ENCODE measurements at regions not wholly inside any gene's neighbourhood (a gene's known extent, or its start where the extent isn't known, plus 50 kb on each side); places are given as distances from the start of the nearest gene placed in this dataset.

- Histone ChIP-seq H2AFZ (ENCODE audit: low read depth, low read length, severe bottlenecking) (no peak overlapping the region), H3K79me2 (ENCODE audit: insufficient read depth, low read length) (no peaks in the 10 kb centered on the region), H3K9me2 (replicated peaks; ENCODE audit: insufficient read depth, low read length) (no peaks in the 10 kb centered on the region), H4K20me1 (ENCODE audit: low read depth, low read length) (no peaks in the 10 kb centered on the region), H3K9me3 (ENCODE audit: insufficient read depth, low read length) (no peaks in the 10 kb centered on the region), H3K27ac (ENCODE audit: low read depth, low read length) (no peak overlapping the region), H3K9ac (ENCODE audit: low read length) (no peak overlapping the region), H3K4me3 (ENCODE audit: insufficient read depth, low read length, poor library complexity, severe bottlenecking) (no peak overlapping the region), H3K36me3 (ENCODE audit: low read length) (no peaks in the 10 kb centered on the region), H3K4me2 (ENCODE audit: low read depth, low read length, poor library complexity, severe bottlenecking) (no peak overlapping the region), H3K27me3 (ENCODE audit: low read length) (no peaks in the 10 kb centered on the region), H3F3A (ENCODE audit: insufficient read depth) (no peaks in the 10 kb centered on the region)
- no peak for TF ChIP-seq EZH2phosphoT487 (conservative IDR thresholded peaks at IDR 0.05; ENCODE audit: low read length)
- no peak for TF ChIP-seq CTCF (IDR thresholded peaks at IDR 0.05; ENCODE audit: insufficient read depth, low read length, poor library complexity, severe bottlenecking)
These were observed 875.1 kb upstream of the EPHA6 start for GRCh38 chr3:95939235-95939809.

GRCh38 chr3:95965704-95966336 lies 848.6 kb upstream of the EPHA6 start:
- Histone ChIP-seq H3K9me2 (replicated peaks; ENCODE audit: insufficient read depth, low read length) (no peaks in the 10 kb centered on the region), H3K4me3 (ENCODE audit: insufficient read depth, low read length, poor library complexity, severe bottlenecking) (no peak overlapping the region), H3K4me2 (ENCODE audit: low read depth, low read length, poor library complexity, severe bottlenecking) (no peak overlapping the region), H3F3A (ENCODE audit: insufficient read depth) (no peaks in the 10 kb centered on the region), H3K27ac (ENCODE audit: low read depth, low read length) (no peak overlapping the region), H3K79me2 (ENCODE audit: insufficient read depth, low read length) (no peaks in the 10 kb centered on the region), H4K20me1 (ENCODE audit: low read depth, low read length) (no peaks in the 10 kb centered on the region), H3K9ac (ENCODE audit: low read length) (no peak overlapping the region), H2AFZ (ENCODE audit: low read depth, low read length, severe bottlenecking) (no peak overlapping the region), H3K9me3 (ENCODE audit: insufficient read depth, low read length) (no peaks in the 10 kb centered on the region), H3K36me3 (ENCODE audit: low read length) (no peaks in the 10 kb centered on the region), H3K27me3 (ENCODE audit: low read length) (no peaks in the 10 kb centered on the region)
- TF ChIP-seq CTCF (IDR thresholded peaks at IDR 0.05; ENCODE audit: insufficient read depth, low read length, poor library complexity, severe bottlenecking), result no peak
- TF ChIP-seq EZH2phosphoT487 (conservative IDR thresholded peaks at IDR 0.05; ENCODE audit: low read length), result no peak

- Histone ChIP-seq H4K20me1 (ENCODE audit: low read depth, low read length) (no peaks in the 10 kb centered on the region), H3K36me3 (ENCODE audit: low read length) (no peaks in the 10 kb centered on the region), H3K9me2 (replicated peaks; ENCODE audit: insufficient read depth, low read length) (no peaks in the 10 kb centered on the region), H3K79me2 (ENCODE audit: insufficient read depth, low read length) (no peaks in the 10 kb centered on the region), H3K9me3 (ENCODE audit: insufficient read depth, low read length) (no peaks in the 10 kb centered on the region), H3K4me3 (ENCODE audit: insufficient read depth, low read length, poor library complexity, severe bottlenecking) (no peak overlapping the region), H3K4me2 (ENCODE audit: low read depth, low read length, poor library complexity, severe bottlenecking) (no peak overlapping the region), H3K27me3 (ENCODE audit: low read length) (no peaks in the 10 kb centered on the region), H3K9ac (ENCODE audit: low read length) (no peak overlapping the region), H3F3A (ENCODE audit: insufficient read depth) (no peaks in the 10 kb centered on the region), H2AFZ (ENCODE audit: low read depth, low read length, severe bottlenecking) (no peak overlapping the region), H3K27ac (ENCODE audit: low read depth, low read length) (no peak overlapping the region)
- TF ChIP-seq EZH2phosphoT487 (conservative IDR thresholded peaks at IDR 0.05; ENCODE audit: low read length) (no peak), CTCF (IDR thresholded peaks at IDR 0.05; ENCODE audit: insufficient read depth, low read length, poor library complexity, severe bottlenecking) (no peak)
These were observed 842.8 kb upstream of the EPHA6 start for GRCh38 chr3:95971573-95971972.
